IMR-90 (cell line): ENCODE measurements at regions not wholly inside any gene's neighbourhood (a gene's known extent, or its start where the extent isn't known, plus 50 kb on each side); places are given as distances from the start of the nearest gene placed in this dataset.

Experiments used
- ATAC-seq: fragments of 200-7000 bp; cut with Tn5 transposase; 2 replicates; pipeline ENCODE4 v1.9.1; 2020; ENCODE audit warnings: low read depth, mild to moderate bottlenecking, moderate library complexity
- BruUV-seq: library from RNA; stranded (reverse); fragments of 400-500 nt; replicated peaks from 2 replicates; lab custom pipeline; 2021; lab: Mats Ljungman, UMichigan
- CTCF ChIA-PET: fragments of 300-600 bp; formaldehyde crosslinking; extraction: SDS; loops from one replicate; lab custom pipeline; 2021; ENCODE audit warnings: antibody characterized with exemption; lab: Yijun Ruan, JAX
- POLR2A ChIA-PET: fragments of 300-600 bp; sonication (Branson Sonifier 250); formaldehyde crosslinking; loops from one replicate; lab custom pipeline; 2022; ENCODE audit warnings: antibody characterized with exemption; ENCODE audit not compliant: unreplicated experiment; lab: Charles Lee
- DNase-seq: peaks from one replicate; pipeline ENCODE4 v3.0.0; 2013
- H2AFZ ChIP-seq: replicated peaks from 2 replicates; pipeline ENCODE3; 2013; ENCODE audit warnings: low read length, mild to moderate bottlenecking; ENCODE audit not compliant: poor library complexity
- H2AK5ac ChIP-seq: 2 replicates; pipeline ENCODE4 v1.6.1; 2013; ENCODE audit warnings: low read depth, low read length, inconsistent platforms
- H2AK9ac ChIP-seq: replicated peaks from 2 replicates; pipeline ENCODE3; 2013; ENCODE audit warnings: mild to moderate bottlenecking, low read depth, low read length, moderate library complexity; ENCODE audit not compliant: poor library complexity
- H2BK120ac ChIP-seq: 2 replicates; pipeline ENCODE4 v1.6.1; 2013; ENCODE audit warnings: low read depth, low read length, inconsistent platforms
- H2BK15ac ChIP-seq: 3 replicates; pipeline ENCODE4 v1.6.1; 2013; ENCODE audit warnings: low read depth, low read length, inconsistent platforms
- H2BK20ac ChIP-seq: 2 replicates; pipeline ENCODE4 v1.6.1; 2013; ENCODE audit warnings: low read depth, mild to moderate bottlenecking, inconsistent platforms, low read length, moderate library complexity
- H2BK5ac ChIP-seq: 2 replicates; pipeline ENCODE4 v1.6.1; 2013; ENCODE audit warnings: mild to moderate bottlenecking, low read depth, low read length, inconsistent platforms; ENCODE audit not compliant: poor library complexity, severe bottlenecking
- H3K14ac ChIP-seq: replicated peaks from 2 replicates; pipeline ENCODE4 v1.6.1; 2013; ENCODE audit warnings: low read depth, low read length, inconsistent platforms
- H3K18ac ChIP-seq: 2 replicates; pipeline ENCODE4 v1.6.1; 2013; ENCODE audit warnings: low read depth, low read length, control low read depth
- H3K23ac ChIP-seq: 2 replicates; pipeline ENCODE4 v1.6.1; 2013; ENCODE audit warnings: low read depth, low read length, inconsistent platforms
- H3K27ac ChIP-seq: 2 replicates; pipeline ENCODE4 v1.5.1; 2013; ENCODE audit warnings: mild to moderate bottlenecking, control low read depth, low read length; ENCODE audit not compliant: insufficient read depth
- H3K27me3 ChIP-seq: 2 replicates; pipeline ENCODE4 v1.6.1; 2013; ENCODE audit warnings: low read length; ENCODE audit not compliant: control insufficient read depth, insufficient read depth
- H3K36me3 ChIP-seq: 2 replicates; pipeline ENCODE4 v1.6.1; 2013; ENCODE audit warnings: low read length, mixed read lengths; ENCODE audit not compliant: control insufficient read depth, insufficient read depth
- H3K4ac ChIP-seq: 2 replicates; pipeline ENCODE4 v1.6.1; 2013; ENCODE audit warnings: low read depth, low read length, inconsistent platforms
- H3K4me1 ChIP-seq: 2 replicates; pipeline ENCODE4 v1.6.1; 2013; ENCODE audit warnings: low read length, mixed read lengths; ENCODE audit not compliant: control insufficient read depth, insufficient read depth
- H3K4me2 ChIP-seq: 2 replicates; pipeline ENCODE4 v1.6.1; 2013; ENCODE audit warnings: low read depth, mild to moderate bottlenecking, control low read depth, low read length, moderate library complexity
- H3K4me3 ChIP-seq: 2 replicates; pipeline ENCODE4 v1.5.1; 2013; ENCODE audit warnings: low read depth, mild to moderate bottlenecking, control low read depth, low read length, moderate library complexity; ENCODE audit not compliant: insufficient read depth
- H3K56ac ChIP-seq: 2 replicates; pipeline ENCODE4 v1.6.1; 2013; ENCODE audit warnings: low read length, inconsistent platforms; ENCODE audit not compliant: insufficient read depth; ENCODE audit errors: extremely low read depth
- H3K79me1 ChIP-seq, 2 experiments: 2 replicates each; pipeline ENCODE4 v1.6.1; 2013; ENCODE audit warnings: low read length in 2 of 2, inconsistent platforms in 1 of 2, low read depth in 1 of 2
- H3K9ac ChIP-seq: 2 replicates; pipeline ENCODE4 v1.6.1; 2013; ENCODE audit warnings: low read depth, low read length, control low read depth
- H3K9me1 ChIP-seq: 2 replicates; pipeline ENCODE4 v1.6.1; 2013; ENCODE audit warnings: low read length, inconsistent platforms; ENCODE audit not compliant: insufficient read depth
- H3K9me3 ChIP-seq: 2 replicates; pipeline ENCODE4 v1.6.1; 2013; ENCODE audit warnings: low read length; ENCODE audit not compliant: control insufficient read depth, insufficient read depth
- H4K20me1 ChIP-seq: 2 replicates; pipeline ENCODE4 v1.6.1; 2013; ENCODE audit warnings: low read length, inconsistent platforms; ENCODE audit not compliant: insufficient read depth
- H4K5ac ChIP-seq: 2 replicates; pipeline ENCODE4 v1.6.1; 2013; ENCODE audit warnings: mild to moderate bottlenecking, low read depth, low read length, control low read depth
- H4K8ac ChIP-seq, 2 experiments: 2 replicates each; pipeline ENCODE4 v1.6.1; 2013; ENCODE audit warnings: low read depth in 2 of 2, low read length in 2 of 2, control low read depth in 1 of 2, inconsistent platforms in 1 of 2
- H4K91ac ChIP-seq: 2 replicates; pipeline ENCODE4 v1.6.1; 2013; ENCODE audit warnings: low read depth, low read length, inconsistent platforms; ENCODE audit not compliant: insufficient read depth
- CEBPB ChIP-seq: IDR thresholded peaks from 2 replicates; pipeline ENCODE4 v1.6.1; 2012; ENCODE audit warnings: low read depth, low read length, improper control_type of control experiment
- CHD1 ChIP-seq: IDR thresholded peaks from 2 replicates; pipeline ENCODE4 v1.6.1; 2012; ENCODE audit warnings: low read depth, low read length, improper control_type of control experiment
- CTCF ChIP-seq: conservative IDR thresholded peaks from 2 replicates; pipeline ENCODE4 v1.5.1; 2012; ENCODE audit warnings: mild to moderate bottlenecking, low read depth, low read length, improper control_type of control experiment
- FOS ChIP-seq: fragments of 150-350 bp; IDR thresholded peaks from 2 replicates; pipeline ENCODE4 v1.6.1; 2016; ENCODE audit warnings: low read depth, low read length
- MAZ ChIP-seq: IDR thresholded peaks from 2 replicates; pipeline ENCODE4 v1.6.1; 2012; ENCODE audit warnings: low read depth, mild to moderate bottlenecking, low read length, improper control_type of control experiment, moderate library complexity, borderline replicate concordance
- MXI1 ChIP-seq: IDR thresholded peaks from 2 replicates; pipeline ENCODE4 v1.6.1; 2012; ENCODE audit warnings: low read depth, mild to moderate bottlenecking, low read length, moderate library complexity, borderline replicate concordance
- NFE2L2 ChIP-seq: fragments of 150-350 bp; IDR thresholded peaks from 2 replicates; pipeline ENCODE4 v1.6.1; 2016; ENCODE audit warnings: low read depth, mild to moderate bottlenecking, low read length
- POLR2A ChIP-seq: IDR thresholded peaks from 2 replicates; pipeline ENCODE4 v1.6.1; 2012; ENCODE audit warnings: mild to moderate bottlenecking, low read depth, low read length
- RAD21 ChIP-seq: IDR thresholded peaks from 2 replicates; pipeline ENCODE4 v1.6.1; 2012; ENCODE audit warnings: low read length, improper control_type of control experiment
- RCOR1 ChIP-seq: IDR thresholded peaks from 2 replicates; pipeline ENCODE4 v1.6.1; 2012; ENCODE audit warnings: mild to moderate bottlenecking, low read length, improper control_type of control experiment; ENCODE audit not compliant: insufficient replicate concordance
- RFX5 ChIP-seq: IDR thresholded peaks from 2 replicates; pipeline ENCODE4 v1.8.0; 2012; ENCODE audit warnings: low read depth, mild to moderate bottlenecking, low read length, moderate library complexity
- SMC3 ChIP-seq: fragments of 150-350 bp; IDR thresholded peaks from 2 replicates; pipeline ENCODE4 v1.6.1; 2016; ENCODE audit warnings: low read depth, mild to moderate bottlenecking, antibody characterized with exemption, low read length, moderate library complexity
- USF2 ChIP-seq: fragments of 150-350 bp; IDR thresholded peaks from 2 replicates; pipeline ENCODE4 v1.6.1; 2017; ENCODE audit warnings: mild to moderate bottlenecking, antibody characterized with exemption, low read length, low read depth
- WGBS, 2 experiments: methylation state at CpG; one replicate each; pipeline versions ENCODE4 v1.1.5 to v1.1.7; 2013; ENCODE audit warnings: missing lambda C conversion rate in 2 of 2; ENCODE audit not compliant: insufficient read length in 1 of 2; ENCODE audit errors: extremely low coverage in 2 of 2; 5-methylcytosine and 5-hydroxymethylcytosine counted together
- dilution Hi-C: fragments of 300-500 bp; cut with HindIII; formaldehyde crosslinking; loops from one replicate; pipeline ENCODE4 v1.14.3; 2018; ENCODE audit warnings: low sequenced_read_pairs; ENCODE audit not compliant: unreplicated experiment
- in situ Hi-C: fragments of 300-500 bp; cut with MboI; formaldehyde crosslinking; loops from 3 replicates; pipeline ENCODE4 v1.14.3; 2019; ENCODE audit warnings: low sequenced_read_pairs, inconsistent platforms, mixed read lengths
- intact Hi-C: fragments of 100-400 bp; cut with micrococcal nuclease; formaldehyde crosslinking; loops from 2 replicates; pipeline ENCODE4 v1.10.0; 2022
- TF ChIP-seq, protein P1 (sequence below): fragments of 150-350 bp; IDR thresholded peaks from 2 replicates; pipeline ENCODE4 v1.6.1; 2016; ENCODE audit warnings: low read depth, mild to moderate bottlenecking, low read length, moderate library complexity, borderline replicate concordance

GRCh38 chr3:82128271-82128670, 366.8 kb upstream of the GBE1 start:
- POLR2A ChIA-PET: no interaction called here
- no peak for ATAC-seq
- Histone ChIP-seq H3K4me1 (no peaks in the 10 kb centered on the region), H3K4ac (no peak overlapping the region), H3K23ac (no peak overlapping the region), H2BK20ac (no peak overlapping the region), H4K5ac (no peak overlapping the region), H2BK5ac (no peak overlapping the region), H3K56ac (no peak overlapping the region), H3K14ac (no peak overlapping the region), H2AFZ (no peak overlapping the region), H2BK120ac (no peak overlapping the region), H4K20me1 (no peaks in the 10 kb centered on the region), H3K4me2 (no peak overlapping the region), H3K9ac (no peak overlapping the region), H3K27me3 (no peaks in the 10 kb centered on the region), H3K9me1 (no peaks in the 10 kb centered on the region), H3K79me1 (no peaks in the 10 kb centered on the region), H3K9me3 (no peaks in the 10 kb centered on the region), H3K4me3 (no peak overlapping the region), H4K8ac (no peak overlapping the region), H2BK15ac (no peak overlapping the region), H4K91ac (no peak overlapping the region), H2AK5ac (no peak overlapping the region), H3K27ac (no peak overlapping the region), H3K36me3 (no peaks in the 10 kb centered on the region), H3K18ac (no peak overlapping the region), H2AK9ac (no peak overlapping the region)
- CTCF ChIA-PET: no interaction called here
- TF ChIP-seq RCOR1 (no peak), SMC3 (no peak), CTCF (no peak), FOS (no peak), CEBPB (no peak), NFE2L2 (no peak), RFX5 (no peak), USF2 (no peak), POLR2A (no peak), CHD1 (no peak), RAD21 (no peak), MXI1 (no peak), MAZ (no peak)
- TF ChIP-seq, protein P1, sequence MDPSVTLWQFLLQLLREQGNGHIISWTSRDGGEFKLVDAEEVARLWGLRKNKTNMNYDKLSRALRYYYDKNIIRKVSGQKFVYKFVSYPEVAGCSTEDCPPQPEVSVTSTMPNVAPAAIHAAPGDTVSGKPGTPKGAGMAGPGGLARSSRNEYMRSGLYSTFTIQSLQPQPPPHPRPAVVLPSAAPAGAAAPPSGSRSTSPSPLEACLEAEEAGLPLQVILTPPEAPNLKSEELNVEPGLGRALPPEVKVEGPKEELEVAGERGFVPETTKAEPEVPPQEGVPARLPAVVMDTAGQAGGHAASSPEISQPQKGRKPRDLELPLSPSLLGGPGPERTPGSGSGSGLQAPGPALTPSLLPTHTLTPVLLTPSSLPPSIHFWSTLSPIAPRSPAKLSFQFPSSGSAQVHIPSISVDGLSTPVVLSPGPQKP: no peak
- dilution Hi-C loops (no loop called here), in situ Hi-C loops (no loop called here), intact Hi-C loops (no loop called here)
- no TSS peak for BruUV-seq
- DNase-seq: no peak
- no CpG with 5 or more reads among the region's 4 CpGs for WGBS, 2 experiments
